GM23338 (cell line): ENCODE measurements at regions not wholly inside any gene's neighbourhood (a gene's known extent, or its start where the extent isn't known, plus 50 kb on each side); places are given as distances from the start of the nearest gene placed in this dataset.

Experiments used
- ATAC-seq: fragments of 200-7000 bp; cut with Tn5 transposase; 3 replicates; pipeline ENCODE4 v1.9.1; 2020
- DNase-seq: peaks from one replicate; pipeline ENCODE4 v3.0.0-alpha.2; 2015; ENCODE audit warnings: low spot score
- H2AFZ ChIP-seq: fragments of 200-600 bp; sonication (generic); 2 replicates; pipeline ENCODE4 v1.8.0; 2016; ENCODE audit warnings: antibody characterized with exemption, mild to moderate bottlenecking, moderate library complexity
- H3F3A ChIP-seq: fragments of 200-600 bp; sonication (generic); replicated peaks from 2 replicates; pipeline ENCODE4 v1.8.0; 2017; ENCODE audit warnings: antibody characterized with exemption, mixed run types, low read depth
- H3K27ac ChIP-seq: fragments of 200-600 bp; sonication (generic); 2 replicates; pipeline ENCODE4 v1.6.1; 2016; ENCODE audit warnings: low read depth
- H3K27me3 ChIP-seq: fragments of 200-600 bp; sonication (generic); 2 replicates; pipeline ENCODE4 v1.8.0; 2016; ENCODE audit warnings: mild to moderate bottlenecking, mixed run types, moderate library complexity; ENCODE audit not compliant: insufficient read depth
- H3K36me3 ChIP-seq: fragments of 200-600 bp; sonication (generic); 2 replicates; pipeline ENCODE4 v1.8.0; 2016; ENCODE audit warnings: mild to moderate bottlenecking; ENCODE audit not compliant: insufficient read depth
- H3K4me1 ChIP-seq: fragments of 200-600 bp; sonication (generic); 2 replicates; pipeline ENCODE4 v1.8.0; 2016; ENCODE audit warnings: mild to moderate bottlenecking, moderate library complexity; ENCODE audit not compliant: insufficient read depth
- H3K4me2 ChIP-seq: fragments of 200-600 bp; sonication (generic); 2 replicates; pipeline ENCODE4 v1.7.1; 2017; ENCODE audit warnings: mixed run types
- H3K4me3 ChIP-seq: fragments of 200-600 bp; sonication (generic); 2 replicates; pipeline ENCODE4 v1.6.1; 2016; ENCODE audit warnings: mixed run types
- H3K79me2 ChIP-seq: fragments of 200-600 bp; sonication (generic); replicated peaks from 2 replicates; pipeline ENCODE4 v1.8.0; 2017; ENCODE audit warnings: mild to moderate bottlenecking; ENCODE audit not compliant: insufficient read depth
- H3K9me2 ChIP-seq: fragments of 200-600 bp; sonication (generic); 2 replicates; pipeline ENCODE4 v1.8.0; 2017; ENCODE audit not compliant: insufficient read depth
- H4K20me1 ChIP-seq: fragments of 200-600 bp; sonication (generic); replicated peaks from 2 replicates; pipeline ENCODE4 v1.8.0; 2017; ENCODE audit warnings: mild to moderate bottlenecking; ENCODE audit not compliant: insufficient read depth
- H3K27ac Mint-ChIP-seq: 2 replicates; pipeline ENCODE4 v1.8.0; 2020; ENCODE audit warnings: inconsistent platforms, mild to moderate bottlenecking, moderate library complexity, mixed read lengths
- H3K27me3 Mint-ChIP-seq: 3 replicates; pipeline ENCODE4 v1.8.0; 2022; ENCODE audit warnings: low read depth, mild to moderate bottlenecking, moderate library complexity, mixed read lengths, inconsistent platforms; ENCODE audit not compliant: insufficient read depth, poor library complexity
- H3K36me3 Mint-ChIP-seq: 3 replicates; pipeline ENCODE4 v1.8.0; 2021; ENCODE audit warnings: low read depth, mild to moderate bottlenecking, inconsistent platforms, moderate library complexity, mixed read lengths
- H3K4me1 Mint-ChIP-seq: 3 replicates; pipeline ENCODE4 v1.8.0; 2020; ENCODE audit warnings: mild to moderate bottlenecking, inconsistent platforms, mixed read lengths
- H3K4me3 Mint-ChIP-seq: 3 replicates; pipeline ENCODE4 v1.8.0; 2021; ENCODE audit warnings: moderate library complexity, mild to moderate bottlenecking, inconsistent platforms, mixed read lengths
- H3K9me3 Mint-ChIP-seq: 3 replicates; pipeline ENCODE4 v1.8.0; 2020; ENCODE audit warnings: moderate library complexity, mild to moderate bottlenecking, inconsistent platforms, mixed read lengths
- CREB1 ChIP-seq: fragments of 250-450 bp; sonication (Bioruptor Pico); IDR thresholded peaks from 2 replicates; pipeline ENCODE4 v1.5.0; 2020; ENCODE audit warnings: low read depth, mild to moderate bottlenecking, moderate library complexity
- CTCF ChIP-seq, 2 experiments: fragments of 200-600 bp in 1 of 2; sonication (generic) in 1 of 2; conservative IDR thresholded peaks; 2 replicates each; pipeline versions ENCODE4 v1.5.1 to v1.6.1; 2016 to 2017; ENCODE audit warnings: antibody characterized with exemption in 2 of 2, low read depth in 2 of 2, mild to moderate bottlenecking in 2 of 2, moderate library complexity in 1 of 2
- EZH2 ChIP-seq: fragments of 200-600 bp; sonication (generic); IDR thresholded peaks from one replicate; pipeline ENCODE4 v1.8.0; 2017; ENCODE audit warnings: antibody characterized with exemption, mild to moderate bottlenecking, low read depth; ENCODE audit not compliant: unreplicated experiment
- EZH2phosphoT487 ChIP-seq: fragments of 200-600 bp; sonication (generic); IDR thresholded peaks from one replicate; pipeline ENCODE4 v1.8.1; 2018; ENCODE audit warnings: antibody characterized with exemption; ENCODE audit not compliant: unreplicated experiment
- JUNB ChIP-seq: IDR thresholded peaks from one replicate; pipeline ENCODE4 v1.6.1; 2016; ENCODE audit warnings: antibody characterized with exemption; ENCODE audit not compliant: unreplicated experiment
- NANOG ChIP-seq: IDR thresholded peaks from 2 replicates; pipeline ENCODE4 v1.6.1; 2016; ENCODE audit warnings: antibody characterized with exemption, borderline replicate concordance
- POLR2AphosphoS5 ChIP-seq: IDR thresholded peaks from 2 replicates; pipeline ENCODE4 v1.6.1; 2016; ENCODE audit warnings: antibody characterized with exemption, low read depth
- REST ChIP-seq: IDR thresholded peaks from one replicate; pipeline ENCODE4 v1.6.1; 2018; ENCODE audit warnings: antibody characterized with exemption; ENCODE audit not compliant: unreplicated experiment
- STAT1 ChIP-seq: IDR thresholded peaks from one replicate; pipeline ENCODE4 v1.6.1; 2016; ENCODE audit warnings: antibody characterized with exemption; ENCODE audit not compliant: unreplicated experiment
- ZNF331 ChIP-seq: fragments of 250-450 bp; sonication (Bioruptor Pico); IDR thresholded peaks from 2 replicates; pipeline ENCODE4 v1.5.0; 2020; ENCODE audit warnings: low read depth, mild to moderate bottlenecking, moderate library complexity
- TF ChIP-seq, protein P1 (sequence below): IDR thresholded peaks from 2 replicates; pipeline ENCODE4 v1.6.1; 2016; ENCODE audit warnings: antibody characterized with exemption
- TF ChIP-seq, protein P2 (sequence below): fragments of 250-450 bp; sonication (Bioruptor Pico); IDR thresholded peaks from 2 replicates; pipeline ENCODE4 v1.5.0; 2020; ENCODE audit warnings: mild to moderate bottlenecking, moderate library complexity

GRCh38 chr10:35835545-35835944 lies 193.4 kb upstream of the FZD8 start (continued):
- TF ChIP-seq, protein P1, sequence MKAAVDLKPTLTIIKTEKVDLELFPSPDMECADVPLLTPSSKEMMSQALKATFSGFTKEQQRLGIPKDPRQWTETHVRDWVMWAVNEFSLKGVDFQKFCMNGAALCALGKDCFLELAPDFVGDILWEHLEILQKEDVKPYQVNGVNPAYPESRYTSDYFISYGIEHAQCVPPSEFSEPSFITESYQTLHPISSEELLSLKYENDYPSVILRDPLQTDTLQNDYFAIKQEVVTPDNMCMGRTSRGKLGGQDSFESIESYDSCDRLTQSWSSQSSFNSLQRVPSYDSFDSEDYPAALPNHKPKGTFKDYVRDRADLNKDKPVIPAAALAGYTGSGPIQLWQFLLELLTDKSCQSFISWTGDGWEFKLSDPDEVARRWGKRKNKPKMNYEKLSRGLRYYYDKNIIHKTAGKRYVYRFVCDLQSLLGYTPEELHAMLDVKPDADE, result no peak
- TF ChIP-seq CREB1 (CRISPR knock-in tag) (no peak), EZH2phosphoT487 (no peak), JUNB (no peak), REST (no peak), STAT1 (no peak), EZH2 (no peak)

DNA sequence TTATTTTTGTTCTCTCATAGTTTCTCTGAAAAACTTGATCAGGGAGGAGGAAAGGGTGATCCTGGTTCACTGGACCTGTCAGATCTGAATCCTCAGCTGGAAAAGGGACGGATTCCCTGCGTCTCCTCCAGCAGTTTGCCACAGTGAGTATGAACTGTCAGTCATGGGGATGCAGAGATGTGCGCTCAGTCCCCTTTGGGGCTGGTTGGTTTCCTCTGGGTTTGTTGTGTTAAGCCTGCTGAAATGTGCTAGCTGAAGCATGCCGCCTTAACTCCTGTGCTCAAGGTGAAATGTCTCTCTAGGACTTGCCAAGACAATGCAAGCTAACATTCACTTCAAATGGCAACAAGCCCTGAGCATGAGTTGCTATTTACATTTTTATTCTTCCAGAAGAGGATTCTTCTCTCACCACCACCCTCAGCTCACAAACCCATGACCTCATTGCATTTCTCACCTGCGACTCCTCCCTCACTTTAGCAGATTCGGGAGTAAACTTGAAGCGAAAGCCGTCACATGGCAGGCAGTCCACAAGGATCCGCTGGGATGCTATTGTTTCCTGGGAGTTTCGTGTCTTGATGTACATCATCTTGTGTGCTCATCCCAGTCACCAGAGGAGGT lies 192.9 kb upstream of the FZD8 start:
- Mint-ChIP-seq H3K27me3 (peaks cover 1% of the 10 kb centered on the region), H3K36me3 (no peaks in the 10 kb centered on the region), H3K27ac (no peak overlapping the region), H3K4me3 (no peak overlapping the region), H3K9me3 (peaks cover 5% of the 10 kb centered on the region; the same call in 2 of the 3 replicates), H3K4me1 (peaks cover 21% of the 10 kb centered on the region)
- Histone ChIP-seq H3K79me2 (no peaks in the 10 kb centered on the region), H2AFZ (no peak overlapping the region), H3K27me3 (no peaks in the 10 kb centered on the region), H3K27ac (no peak overlapping the region), H3K4me3 (no peak overlapping the region), H3K36me3 (no peaks in the 10 kb centered on the region), H3F3A (no peaks in the 10 kb centered on the region), H4K20me1 (no peaks in the 10 kb centered on the region), H3K9me2 (no peaks in the 10 kb centered on the region), H3K4me2 (no peak overlapping the region), H3K4me1 (peaks cover 9% of the 10 kb centered on the region)
- ATAC-seq (peak; percentile 87), DNase-seq (peak; percentile 57)
- TF ChIP-seq, protein P2, sequence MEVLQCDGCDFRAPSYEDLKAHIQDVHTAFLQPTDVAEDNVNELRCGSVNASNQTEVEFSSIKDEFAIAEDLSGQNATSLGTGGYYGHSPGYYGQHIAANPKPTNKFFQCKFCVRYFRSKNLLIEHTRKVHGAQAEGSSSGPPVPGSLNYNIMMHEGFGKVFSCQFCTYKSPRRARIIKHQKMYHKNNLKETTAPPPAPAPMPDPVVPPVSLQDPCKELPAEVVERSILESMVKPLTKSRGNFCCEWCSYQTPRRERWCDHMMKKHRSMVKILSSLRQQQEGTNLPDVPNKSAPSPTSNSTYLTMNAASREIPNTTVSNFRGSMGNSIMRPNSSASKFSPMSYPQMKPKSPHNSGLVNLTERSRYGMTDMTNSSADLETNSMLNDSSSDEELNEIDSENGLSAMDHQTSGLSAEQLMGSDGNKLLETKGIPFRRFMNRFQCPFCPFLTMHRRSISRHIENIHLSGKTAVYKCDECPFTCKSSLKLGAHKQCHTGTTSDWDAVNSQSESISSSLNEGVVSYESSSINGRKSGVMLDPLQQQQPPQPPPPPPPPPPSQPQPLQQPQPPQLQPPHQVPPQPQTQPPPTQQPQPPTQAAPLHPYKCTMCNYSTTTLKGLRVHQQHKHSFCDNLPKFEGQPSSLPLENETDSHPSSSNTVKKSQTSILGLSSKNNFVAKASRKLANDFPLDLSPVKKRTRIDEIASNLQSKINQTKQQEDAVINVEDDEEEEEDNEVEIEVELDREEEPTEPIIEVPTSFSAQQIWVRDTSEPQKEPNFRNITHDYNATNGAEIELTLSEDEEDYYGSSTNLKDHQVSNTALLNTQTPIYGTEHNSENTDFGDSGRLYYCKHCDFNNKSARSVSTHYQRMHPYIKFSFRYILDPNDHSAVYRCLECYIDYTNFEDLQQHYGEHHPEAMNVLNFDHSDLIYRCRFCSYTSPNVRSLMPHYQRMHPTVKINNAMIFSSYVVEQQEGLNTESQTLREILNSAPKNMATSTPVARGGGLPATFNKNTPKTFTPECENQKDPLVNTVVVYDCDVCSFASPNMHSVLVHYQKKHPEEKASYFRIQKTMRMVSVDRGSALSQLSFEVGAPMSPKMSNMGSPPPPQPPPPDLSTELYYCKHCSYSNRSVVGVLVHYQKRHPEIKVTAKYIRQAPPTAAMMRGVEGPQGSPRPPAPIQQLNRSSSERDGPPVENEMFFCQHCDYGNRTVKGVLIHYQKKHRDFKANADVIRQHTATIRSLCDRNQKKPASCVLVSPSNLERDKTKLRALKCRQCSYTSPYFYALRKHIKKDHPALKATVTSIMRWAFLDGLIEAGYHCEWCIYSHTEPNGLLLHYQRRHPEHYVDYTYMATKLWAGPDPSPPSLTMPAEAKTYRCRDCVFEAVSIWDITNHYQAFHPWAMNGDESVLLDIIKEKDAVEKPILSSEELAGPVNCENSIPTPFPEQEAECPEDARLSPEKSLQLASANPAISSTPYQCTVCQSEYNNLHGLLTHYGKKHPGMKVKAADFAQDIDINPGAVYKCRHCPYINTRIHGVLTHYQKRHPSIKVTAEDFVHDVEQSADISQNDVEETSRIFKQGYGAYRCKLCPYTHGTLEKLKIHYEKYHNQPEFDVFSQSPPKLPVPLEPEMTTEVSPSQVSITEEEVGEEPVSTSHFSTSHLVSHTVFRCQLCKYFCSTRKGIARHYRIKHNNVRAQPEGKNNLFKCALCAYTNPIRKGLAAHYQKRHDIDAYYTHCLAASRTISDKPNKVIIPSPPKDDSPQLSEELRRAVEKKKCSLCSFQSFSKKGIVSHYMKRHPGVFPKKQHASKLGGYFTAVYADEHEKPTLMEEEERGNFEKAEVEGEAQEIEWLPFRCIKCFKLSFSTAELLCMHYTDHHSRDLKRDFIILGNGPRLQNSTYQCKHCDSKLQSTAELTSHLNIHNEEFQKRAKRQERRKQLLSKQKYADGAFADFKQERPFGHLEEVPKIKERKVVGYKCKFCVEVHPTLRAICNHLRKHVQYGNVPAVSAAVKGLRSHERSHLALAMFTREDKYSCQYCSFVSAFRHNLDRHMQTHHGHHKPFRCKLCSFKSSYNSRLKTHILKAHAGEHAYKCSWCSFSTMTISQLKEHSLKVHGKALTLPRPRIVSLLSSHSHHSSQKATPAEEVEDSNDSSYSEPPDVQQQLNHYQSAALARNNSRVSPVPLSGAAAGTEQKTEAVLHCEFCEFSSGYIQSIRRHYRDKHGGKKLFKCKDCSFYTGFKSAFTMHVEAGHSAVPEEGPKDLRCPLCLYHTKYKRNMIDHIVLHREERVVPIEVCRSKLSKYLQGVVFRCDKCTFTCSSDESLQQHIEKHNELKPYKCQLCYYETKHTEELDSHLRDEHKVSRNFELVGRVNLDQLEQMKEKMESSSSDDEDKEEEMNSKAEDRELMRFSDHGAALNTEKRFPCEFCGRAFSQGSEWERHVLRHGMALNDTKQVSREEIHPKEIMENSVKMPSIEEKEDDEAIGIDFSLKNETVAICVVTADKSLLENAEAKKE, result no peak
- TF ChIP-seq ZNF331 (CRISPR knock-in tag), result no peak
- no peak for TF ChIP-seq NANOG
- TF ChIP-seq STAT1, result no peak
- TF ChIP-seq EZH2phosphoT487, result no peak
- TF ChIP-seq POLR2AphosphoS5, result no peak
- TF ChIP-seq JUNB, result no peak
- TF ChIP-seq CTCF (conservative IDR thresholded peaks at IDR 0.05; ENCODE audit: low read depth in 2 of 2), result no peak
